HG02840 (cell line): ENCODE measurements at regions not wholly inside any gene's neighbourhood (a gene's known extent, or its start where the extent isn't known, plus 50 kb on each side); places are given as distances from the start of the nearest gene placed in this dataset.
A peak's percentile ranks its signal among the peaks of the same experiment; 100 is the strongest.
"Not testable (repeated sequence)": the region's sequence is repeated elsewhere in the genome, so short reads cannot be mapped to it uniquely, and the experiment has no call there.

Experiments
- ATAC-seq: cut with Tn5 transposase; IDR thresholded peaks from one replicate; pipeline ENCODE4 v1.9.1; 2021; ENCODE audit warnings: mild to moderate bottlenecking, moderate library complexity, moderate number of reproducible peaks; ENCODE audit not compliant: unreplicated experiment, low FRiP score

DNA sequence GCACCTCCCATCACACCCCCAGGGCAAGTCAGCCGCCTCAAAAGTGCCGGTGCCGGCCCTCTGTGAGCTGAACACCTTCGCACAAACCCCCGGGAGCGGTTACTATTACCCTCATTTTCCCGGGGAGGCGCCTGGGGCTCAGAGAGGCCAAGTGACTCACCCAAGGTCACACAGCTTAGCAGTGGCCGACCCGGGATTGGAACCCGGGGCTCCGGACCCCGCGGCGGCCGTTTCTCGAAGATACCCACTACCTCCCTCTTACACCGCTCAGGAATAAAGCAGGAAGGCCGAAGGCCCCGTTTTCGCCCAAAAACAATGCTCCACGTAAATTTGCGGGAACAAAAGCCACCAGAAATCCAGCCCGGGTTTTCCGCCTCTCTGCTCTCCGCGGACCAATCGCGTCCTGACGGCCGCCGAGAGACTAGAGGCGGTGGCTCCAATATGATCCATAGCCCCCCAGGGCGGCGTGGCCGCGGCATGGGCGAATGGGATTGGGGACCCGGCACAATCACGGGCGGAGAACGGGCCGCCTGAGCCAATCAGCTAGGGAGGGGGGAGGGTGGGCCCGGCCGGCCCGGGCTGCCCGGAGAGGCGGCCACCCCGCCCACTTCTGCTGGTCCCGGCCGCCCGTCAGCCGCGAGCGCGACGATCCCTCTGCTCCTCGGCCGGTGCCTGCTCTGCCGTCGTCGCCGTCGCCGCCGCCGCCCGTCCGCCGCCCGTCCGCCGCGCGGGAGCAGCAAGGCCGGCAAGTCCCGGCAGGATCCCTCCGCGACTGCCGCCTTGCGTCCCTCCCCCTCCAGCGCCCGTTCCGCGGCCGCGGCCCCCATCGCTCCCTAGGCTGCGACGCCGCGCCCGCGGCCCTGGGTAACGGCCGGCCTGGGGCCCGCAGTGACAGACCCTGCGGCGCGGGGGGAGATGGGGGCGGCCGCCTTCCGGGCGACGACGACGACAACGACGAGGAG is 177.0 kb downstream of the OR4M2 start:
- ATAC-seq: no peak

DNA sequence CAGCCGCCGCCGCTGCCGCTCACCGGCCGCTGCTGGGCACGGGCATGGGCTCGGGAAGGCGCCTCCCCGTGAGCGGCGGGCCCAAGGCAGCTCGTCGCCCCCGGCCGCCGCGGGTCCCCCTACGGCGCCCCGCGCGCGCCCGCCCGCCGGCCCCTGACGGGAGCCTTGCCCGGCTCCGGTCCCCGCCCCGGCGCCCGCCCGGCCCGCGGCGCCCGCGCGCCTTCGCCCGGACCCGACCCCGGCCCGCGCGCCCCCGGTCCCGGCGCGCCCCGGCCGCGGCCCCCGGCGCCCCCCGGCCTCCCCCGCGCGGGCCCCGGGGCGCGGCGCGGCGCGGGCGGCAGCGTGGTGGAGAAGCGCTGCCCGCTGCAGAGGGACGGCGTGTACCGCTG is 177.7 kb downstream of the OR4M2 start:
- ATAC-seq: no peak

DNA sequence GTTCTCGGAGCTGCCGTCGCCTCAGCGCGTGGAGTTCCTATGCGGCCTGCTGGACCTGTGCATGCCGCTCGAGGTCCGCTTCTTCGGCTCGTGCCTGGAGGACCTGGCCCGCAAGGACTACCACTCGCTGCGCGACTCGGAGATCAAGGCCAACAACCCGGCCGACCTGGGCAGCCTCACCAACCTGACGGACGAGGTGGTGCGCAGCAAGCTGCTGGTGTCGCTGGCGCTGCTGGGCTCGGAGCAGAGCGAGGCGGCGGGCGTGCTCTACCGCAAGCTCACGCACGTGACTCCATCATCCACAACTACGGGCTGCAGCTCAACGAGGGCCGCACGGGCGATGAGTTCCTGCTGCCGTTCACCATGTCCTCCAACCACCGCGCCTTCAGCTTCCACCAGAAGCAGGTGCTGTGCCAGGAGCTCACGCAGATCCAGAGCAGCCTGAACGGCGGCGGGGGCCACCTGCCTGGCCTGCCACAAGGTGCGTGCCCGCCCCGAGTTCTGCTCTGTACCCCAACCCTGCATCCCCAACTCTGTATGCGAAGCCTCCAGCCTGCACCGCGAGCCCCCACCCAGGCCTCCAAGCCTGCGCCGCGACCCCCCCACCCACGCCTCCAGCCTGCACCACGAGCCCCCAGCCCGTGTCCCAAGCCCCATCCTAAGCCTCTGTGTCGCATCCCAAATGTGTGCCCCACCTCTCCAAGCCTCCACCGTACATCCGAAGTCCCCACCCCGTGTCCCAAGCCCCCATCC is 178.2 kb downstream of the OR4M2 start:
- ATAC-seq: no peak

DNA sequence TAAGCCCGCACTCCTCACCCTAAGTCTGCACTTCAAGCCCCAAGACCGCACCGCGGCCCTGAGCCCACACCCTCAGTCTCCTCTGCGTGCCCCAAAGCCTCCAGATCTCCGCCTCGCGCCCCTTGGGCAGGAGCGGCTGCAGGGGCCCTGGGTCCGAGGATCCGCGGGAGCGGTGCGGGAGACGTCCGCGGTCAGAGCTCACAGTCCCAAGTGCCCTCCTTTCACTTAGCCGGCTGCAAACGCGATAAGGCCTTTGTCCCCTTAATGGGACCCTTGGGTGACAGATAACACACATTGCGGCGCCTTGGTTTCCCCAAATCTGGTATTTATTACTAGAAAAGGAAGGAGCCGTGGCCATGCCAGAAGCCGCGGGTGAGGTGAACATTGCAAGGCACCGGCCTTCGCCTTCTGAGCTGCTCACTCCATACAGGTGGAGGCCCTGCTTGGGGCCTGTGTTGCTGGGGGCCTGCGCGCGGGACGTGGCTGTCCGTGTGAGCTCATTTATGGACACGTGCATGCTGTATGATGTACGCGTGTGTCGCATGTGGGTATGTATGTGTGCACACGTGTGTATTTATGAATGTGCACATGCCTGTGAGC is 178.9 kb downstream of the OR4M2 start:
- not testable (repeated sequence) for ATAC-seq

DNA sequence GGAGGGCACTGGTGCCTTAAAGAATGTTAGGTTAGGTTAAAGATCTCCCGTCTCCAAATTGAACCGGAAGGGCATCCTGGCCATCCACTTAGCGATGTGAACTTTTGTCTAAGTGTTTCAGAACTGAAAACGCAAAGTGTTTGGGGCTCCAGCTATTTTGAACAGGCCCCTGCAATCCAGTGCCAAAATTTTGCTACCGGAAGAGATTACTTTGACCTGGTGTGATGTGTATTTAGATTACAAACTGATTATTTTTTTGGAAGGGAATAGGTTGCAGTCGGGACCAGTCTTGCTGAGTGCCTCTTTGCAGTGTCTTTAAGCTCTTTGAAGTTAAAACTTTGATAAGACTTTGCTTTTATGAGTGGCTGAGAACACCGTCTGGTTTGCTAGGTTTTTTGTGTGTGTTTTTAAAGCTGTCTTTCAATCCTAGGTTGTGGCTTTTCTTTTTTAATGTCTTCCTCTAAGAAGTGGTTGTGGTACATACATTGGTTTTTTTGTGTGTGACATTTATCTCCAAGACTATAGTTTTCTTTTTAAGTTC is 179.6 kb downstream of the OR4M2 start:
- no peak for ATAC-seq

DNA sequence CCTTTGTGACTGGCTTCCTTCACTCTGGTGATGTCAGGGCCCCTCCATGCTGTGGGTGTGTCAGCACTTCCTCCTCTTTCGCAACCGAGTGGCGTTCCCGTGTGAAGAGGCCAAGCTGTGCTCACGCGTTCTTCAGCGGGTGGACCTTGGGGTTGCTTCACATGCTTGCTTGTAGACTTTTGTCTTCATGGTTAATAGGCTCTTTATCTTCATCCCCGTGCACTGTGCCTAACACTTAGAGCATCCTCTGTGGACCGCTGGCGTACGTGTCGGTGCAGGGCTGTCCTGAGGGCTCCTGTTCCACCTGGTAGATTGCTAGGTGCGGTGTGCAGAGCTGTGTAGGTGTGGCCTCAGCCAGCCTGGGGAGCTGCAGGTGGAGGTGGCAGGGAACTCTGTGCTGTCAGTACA is 182.3 kb downstream of the OR4M2 start:
- no peak for ATAC-seq

DNA sequence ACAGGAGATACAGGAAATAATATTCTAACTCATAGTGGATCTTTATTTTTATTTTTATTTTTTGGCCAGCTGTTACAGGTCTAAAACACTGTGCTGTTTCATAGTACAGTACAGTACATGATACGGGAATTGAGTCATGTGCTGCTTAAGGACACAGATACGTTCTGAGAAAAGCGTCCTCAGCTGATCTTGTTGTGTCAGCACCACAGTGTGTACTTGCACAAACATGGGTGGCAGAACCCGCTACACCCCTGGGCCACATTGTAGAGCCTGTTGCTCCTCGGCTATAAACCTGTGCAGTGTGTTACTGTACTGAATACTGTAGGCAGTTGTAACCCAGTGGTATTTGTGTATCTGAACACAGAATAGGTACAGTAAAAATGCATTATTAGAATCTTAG is 183.4 kb downstream of the OR4M2 start:
- ATAC-seq: no peak

DNA sequence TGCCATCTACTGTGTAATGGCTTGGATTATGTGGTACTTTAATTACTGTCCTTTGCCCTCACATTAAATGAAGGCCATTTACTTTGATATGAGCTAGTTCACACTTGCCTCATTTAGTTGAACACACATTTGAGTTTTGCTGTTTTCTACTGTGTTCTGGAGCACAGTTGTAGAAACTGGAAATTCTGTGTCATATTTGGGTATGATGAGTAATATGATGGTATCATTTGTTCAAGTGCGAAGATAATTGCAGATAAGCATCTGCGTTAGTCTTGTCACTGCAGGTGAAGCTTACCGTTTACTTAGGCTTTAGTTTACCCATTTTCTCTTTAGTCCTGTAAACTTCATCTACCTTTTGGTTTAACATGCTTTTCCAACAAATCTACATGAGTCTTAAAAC is 183.9 kb downstream of the OR4M2 start:
- not testable (repeated sequence) for ATAC-seq

DNA sequence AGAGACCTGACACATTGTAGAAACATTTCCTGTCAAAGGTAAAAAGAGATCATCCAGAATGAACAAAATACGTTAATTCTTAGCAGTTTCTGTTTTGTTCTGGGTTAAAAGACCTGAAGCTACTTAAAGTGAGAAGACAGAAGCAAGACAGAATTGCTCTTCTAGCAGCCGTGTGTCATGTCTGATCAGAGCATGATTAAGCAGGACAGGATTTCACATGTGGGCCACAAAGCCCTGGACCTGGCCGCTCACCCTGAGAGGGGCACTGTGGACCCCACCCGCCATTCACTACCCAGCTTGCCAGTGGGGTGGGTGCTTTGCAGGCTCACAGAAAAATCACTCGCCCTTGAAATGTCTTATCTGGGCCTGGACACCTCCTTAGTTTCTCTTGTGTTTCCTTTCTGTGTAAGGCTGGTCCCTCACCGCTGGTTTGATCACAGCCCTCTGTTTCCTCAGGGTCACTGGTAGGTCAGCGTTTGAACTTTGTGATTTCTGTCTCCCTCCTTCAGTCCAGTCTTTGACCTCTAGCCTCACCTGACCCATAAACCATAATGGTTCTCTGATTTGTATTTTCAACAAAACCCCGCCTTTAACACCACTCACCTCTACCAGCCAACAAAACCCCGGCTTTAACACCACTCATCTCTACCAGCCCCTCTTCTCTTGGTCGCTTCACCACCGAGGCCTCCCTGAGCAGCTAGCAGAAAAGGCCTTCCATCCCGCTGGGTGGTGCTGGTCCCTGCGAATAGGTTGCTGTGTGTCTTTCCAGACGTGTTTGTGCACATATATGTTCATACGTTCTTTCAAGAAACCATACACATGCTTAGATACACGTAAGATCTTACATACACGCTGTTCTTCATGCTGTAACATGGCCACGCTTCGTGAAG is 185.0 kb downstream of the OR4M2 start:
- no peak for ATAC-seq

DNA sequence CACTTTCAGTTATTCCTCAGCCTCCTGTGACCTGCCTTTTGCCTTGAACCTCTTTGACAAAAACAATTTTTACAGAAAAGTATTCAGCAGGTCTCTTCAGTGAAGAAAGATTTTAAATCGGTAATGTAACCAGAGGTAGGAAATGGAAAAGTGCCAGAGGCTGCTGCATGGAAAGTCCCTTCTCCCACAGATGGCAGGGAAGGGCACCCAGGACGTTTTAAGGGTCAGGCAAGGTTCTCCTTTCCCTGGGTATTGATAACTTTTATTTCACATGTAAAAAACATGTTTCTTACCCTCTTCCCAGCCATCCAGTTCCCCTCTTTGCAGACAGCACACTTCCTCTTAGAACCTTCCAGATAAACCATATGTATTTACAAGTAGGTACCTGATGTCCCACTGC is 185.6 kb downstream of the OR4M2 start:
- ATAC-seq: no peak

DNA sequence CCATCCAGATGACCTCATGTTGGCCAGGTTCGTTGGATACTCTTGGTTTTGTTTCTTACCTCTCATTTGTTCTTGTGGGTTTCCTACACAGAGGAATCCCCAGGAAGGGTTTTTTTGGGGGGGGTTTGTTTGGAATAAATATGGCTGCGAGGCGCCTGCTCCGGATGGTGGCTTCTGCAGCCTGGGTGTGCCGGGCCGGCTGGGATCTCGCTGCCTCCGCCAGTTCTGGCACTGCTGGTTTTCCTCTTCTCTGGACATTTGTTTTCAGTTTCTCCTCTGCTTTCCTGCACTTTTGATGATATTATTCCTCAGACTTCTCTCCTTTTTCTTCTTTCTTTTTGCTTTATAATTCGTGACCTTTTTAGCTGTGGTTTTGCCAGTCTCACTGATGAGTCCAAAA is 187.4 kb downstream of the OR4M2 start:
- ATAC-seq: no peak

DNA sequence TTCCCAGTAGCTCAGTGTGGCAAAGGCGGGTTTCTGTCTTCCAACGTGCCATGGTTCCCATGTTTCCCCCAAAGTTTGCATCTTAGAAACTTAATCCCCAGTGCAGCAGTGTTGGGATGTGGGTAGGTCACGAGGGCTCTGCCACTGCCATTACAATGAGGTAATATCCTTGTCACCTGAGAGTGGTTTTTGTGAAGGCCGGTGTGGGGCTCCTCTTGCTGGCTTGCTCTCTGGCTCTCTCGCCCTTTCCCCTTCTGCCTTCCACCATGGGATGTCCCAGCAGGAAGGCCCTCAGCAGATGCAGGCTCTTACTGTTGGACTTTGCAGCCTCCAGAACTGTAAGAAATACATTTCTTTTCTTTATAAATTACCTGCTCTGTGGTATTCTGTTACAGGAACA is 187.9 kb downstream of the OR4M2 start:
- ATAC-seq: not testable (repeated sequence)

DNA sequence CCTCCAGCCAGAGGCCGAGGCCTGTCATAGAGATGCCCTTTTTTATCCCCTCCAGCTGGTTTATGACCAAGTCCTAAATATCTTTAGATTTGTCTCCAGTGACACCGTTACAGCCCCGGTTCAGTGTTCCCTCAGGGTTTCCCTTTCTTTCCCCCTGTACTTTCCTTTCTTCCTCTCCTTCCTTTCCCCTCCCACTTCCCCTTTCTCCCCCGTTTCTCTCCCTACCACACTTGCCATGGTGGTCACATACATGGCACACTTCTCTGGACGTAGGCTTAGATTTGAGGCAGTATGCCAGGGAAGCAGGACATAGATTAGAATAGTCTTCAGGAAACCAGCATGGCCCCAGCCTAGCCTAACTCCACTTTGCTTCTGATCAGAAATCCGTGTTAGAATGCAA is 188.3 kb downstream of the OR4M2 start:
- not testable (repeated sequence) for ATAC-seq

DNA sequence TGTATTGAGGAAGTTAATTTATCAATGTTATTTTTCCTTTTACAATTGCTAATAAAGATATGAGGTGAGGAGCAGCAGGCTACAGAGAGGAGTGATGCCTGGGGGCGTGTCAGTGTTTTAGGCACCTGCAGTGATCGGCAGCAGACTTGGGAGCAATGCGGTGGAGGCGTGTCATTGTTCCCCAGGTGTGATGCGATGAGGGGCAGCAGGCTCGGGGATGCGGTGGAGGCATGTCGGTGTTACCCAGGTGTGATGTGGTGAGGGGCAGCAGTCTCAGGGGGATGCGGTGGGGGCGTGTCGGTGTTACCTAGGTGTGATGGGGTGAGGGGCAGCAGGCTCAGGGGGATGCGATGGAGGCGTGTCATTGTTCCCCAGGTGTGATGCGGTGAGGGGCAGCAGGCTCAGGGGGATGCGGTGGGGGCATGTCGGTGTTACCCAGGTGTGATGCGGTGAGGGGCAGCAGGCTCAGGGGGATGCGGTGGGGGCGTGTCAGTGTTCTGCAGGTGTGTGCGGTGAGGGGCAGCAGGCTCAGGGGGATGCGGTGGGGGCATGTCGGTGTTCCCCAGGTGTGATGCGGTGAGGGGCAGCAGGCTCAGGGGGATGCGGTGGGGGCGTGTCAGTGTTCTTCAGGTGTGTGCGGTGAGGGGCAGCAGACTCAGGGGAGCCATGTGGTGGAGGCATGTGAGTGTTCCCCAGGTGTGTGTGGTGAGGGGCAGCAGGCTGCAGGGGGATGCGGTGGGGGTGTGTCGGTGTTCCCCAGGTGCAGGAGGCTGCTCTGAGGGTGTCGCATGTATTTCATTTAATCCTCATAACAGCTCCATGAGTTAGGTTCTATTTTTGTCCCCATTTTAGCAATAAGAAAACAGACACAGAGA is 186.2 kb upstream of the GOLGA6L22 start:
- ATAC-seq: not testable (repeated sequence)

DNA sequence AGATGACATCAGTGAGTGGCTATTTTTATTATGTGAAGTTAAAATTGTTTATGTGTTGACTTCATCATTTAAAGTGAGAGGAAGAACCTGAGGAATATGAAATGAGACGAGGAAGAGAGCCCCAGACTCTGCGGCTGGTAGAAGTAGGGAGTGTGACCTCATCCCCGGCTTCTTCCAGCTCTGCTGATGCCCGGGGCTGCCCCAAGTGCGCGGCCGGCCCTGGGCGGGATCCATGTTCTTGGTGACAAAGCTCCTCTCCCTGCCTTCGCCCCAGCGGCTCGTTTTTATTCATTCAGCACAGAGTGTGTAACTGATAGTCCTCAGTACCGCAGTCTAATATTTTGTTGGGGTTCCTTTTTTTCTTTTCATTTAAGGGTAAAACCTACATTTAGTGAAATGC is 185.5 kb upstream of the GOLGA6L22 start:
- not testable (repeated sequence) for ATAC-seq

DNA sequence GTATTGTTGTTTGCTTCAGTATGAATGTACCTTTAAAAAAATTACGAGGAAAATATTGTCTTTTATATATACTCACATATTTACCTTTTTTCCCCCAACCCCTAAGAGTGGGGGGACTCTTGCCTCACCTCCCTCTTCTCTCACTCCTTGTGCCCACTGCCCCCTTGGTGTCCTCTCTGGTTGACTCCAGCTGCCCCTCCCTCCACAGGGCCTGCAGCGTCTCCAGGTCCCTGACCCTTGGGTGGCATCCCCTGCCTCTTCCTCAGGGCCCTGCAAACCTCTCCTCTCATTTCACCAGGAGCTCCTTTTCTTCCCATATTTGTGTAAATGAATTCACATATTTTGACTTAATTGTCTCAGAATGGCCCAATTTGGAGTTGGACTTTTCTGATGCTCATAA is 184.3 kb upstream of the GOLGA6L22 start:
- ATAC-seq: not testable (repeated sequence)

DNA sequence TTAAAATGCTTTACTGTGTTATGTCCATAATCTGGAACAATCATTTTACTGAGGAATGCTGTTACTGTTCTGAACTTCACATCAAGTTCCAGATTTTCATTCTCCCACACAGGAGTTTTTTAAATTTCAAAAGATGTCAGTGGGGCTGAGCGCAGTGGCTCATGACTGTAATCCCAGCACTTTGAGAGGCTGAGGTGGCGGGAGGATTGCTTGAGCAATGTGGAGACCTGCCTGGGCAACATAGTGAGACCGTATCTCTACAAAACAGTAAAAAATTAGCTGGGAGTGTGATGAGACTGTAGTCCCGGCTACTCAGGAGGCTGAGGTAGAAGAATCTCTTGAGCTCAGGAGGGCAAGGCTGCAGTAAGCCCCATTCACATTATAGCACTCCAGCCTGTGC is 177.9 kb upstream of the GOLGA6L22 start:
- not testable (repeated sequence) for ATAC-seq

DNA sequence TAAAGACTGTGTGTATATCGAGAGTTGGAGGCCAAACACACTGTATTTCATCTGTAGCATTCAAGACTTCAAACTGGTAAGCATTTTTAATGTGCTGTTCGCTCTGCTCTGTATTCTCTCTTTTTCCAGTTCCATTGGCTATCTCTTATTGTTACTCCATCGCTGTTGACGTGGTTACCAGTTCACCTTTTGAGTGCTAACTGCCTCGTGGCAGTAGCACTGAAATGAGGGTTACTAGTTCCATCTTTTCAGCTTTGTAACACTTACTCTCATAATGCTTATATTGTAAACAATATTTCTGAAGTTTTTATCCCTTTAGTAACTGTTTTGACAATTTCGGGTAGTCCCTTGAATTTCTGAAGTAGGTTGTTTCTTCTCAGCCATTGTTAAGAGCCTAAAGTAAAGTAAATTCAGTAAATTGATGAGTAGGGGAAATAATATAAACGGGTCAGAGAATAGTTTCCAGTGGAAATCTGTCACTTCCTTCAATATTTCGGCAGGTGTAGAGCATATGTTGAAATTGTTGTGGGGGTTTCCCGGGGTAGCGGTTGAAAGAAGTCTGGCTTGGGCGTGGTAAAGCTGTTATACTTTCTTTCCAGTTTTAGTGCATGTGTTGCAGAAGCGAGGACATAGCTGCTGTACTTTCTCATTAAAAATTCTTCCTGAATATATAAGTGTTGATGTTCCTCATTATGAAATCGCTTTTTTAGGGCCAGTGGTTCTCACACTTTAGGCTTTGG is 175.7 kb upstream of the GOLGA6L22 start:
- ATAC-seq: peak; percentile 53
